ENCODE measurements at regions not wholly inside any gene's neighbourhood (a gene's known extent, or its start where the extent isn't known, plus 50 kb on each side); places are given as distances from the start of the nearest gene placed in this dataset.

GRCh38 chr4:11069581-11070211, 359.0 kb downstream of the HS3ST1 start:
- TF ChIP-seq POLR2A (IDR thresholded peaks at IDR 0.05) (no peak), EP300 (IDR thresholded peaks at IDR 0.05) (no peak), POLR2AphosphoS5 (IDR thresholded peaks at IDR 0.05) (no peak)
- TF ChIP-seq, protein P1, sequence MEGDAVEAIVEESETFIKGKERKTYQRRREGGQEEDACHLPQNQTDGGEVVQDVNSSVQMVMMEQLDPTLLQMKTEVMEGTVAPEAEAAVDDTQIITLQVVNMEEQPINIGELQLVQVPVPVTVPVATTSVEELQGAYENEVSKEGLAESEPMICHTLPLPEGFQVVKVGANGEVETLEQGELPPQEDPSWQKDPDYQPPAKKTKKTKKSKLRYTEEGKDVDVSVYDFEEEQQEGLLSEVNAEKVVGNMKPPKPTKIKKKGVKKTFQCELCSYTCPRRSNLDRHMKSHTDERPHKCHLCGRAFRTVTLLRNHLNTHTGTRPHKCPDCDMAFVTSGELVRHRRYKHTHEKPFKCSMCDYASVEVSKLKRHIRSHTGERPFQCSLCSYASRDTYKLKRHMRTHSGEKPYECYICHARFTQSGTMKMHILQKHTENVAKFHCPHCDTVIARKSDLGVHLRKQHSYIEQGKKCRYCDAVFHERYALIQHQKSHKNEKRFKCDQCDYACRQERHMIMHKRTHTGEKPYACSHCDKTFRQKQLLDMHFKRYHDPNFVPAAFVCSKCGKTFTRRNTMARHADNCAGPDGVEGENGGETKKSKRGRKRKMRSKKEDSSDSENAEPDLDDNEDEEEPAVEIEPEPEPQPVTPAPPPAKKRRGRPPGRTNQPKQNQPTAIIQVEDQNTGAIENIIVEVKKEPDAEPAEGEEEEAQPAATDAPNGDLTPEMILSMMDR (IDR thresholded peaks at IDR 0.05) = no peak

All from upper lobe of left lung (tissue), 4 donors.